Upper lobe of left lung (tissue), 4 donors: ENCODE measurements at regions not wholly inside any gene's neighbourhood (a gene's known extent, or its start where the extent isn't known, plus 50 kb on each side); places are given as distances from the start of the nearest gene placed in this dataset.

ENCODE experiments used
- EP300 ChIP-seq, 4 donors: sonication (generic); formaldehyde crosslinking; IDR thresholded peaks; one replicate each; pipeline ENCODE4 v1.5.1; 2017; ENCODE audit warnings: antibody characterized with exemption in 4 of 4, control low read depth in 2 of 4
- POLR2A ChIP-seq, 4 donors: fragments of 450-650 bp; IDR thresholded peaks; one replicate each; pipeline ENCODE4 v1.5.1; 2016 to 2017; ENCODE audit warnings: antibody characterized with exemption in 4 of 4, mild to moderate bottlenecking in 2 of 4

DNA sequence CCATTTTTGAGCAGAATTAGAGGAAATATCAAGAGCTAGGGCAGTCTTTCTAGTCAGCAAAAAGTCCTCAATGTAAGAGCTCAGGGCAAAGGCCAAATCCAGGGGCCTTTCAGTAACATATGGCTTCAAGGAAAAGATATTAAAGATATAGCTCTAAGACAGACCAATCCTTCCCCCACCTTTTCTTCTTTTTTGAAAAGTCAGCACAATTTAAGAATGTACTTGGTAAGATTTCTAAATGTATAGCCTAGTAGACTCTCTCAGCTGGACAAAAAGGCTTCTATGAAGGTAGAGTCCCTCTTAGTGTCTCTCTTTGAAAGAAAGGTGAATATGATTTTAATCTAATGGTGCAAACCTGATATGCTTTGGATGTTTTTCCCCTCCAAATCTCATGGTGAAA is 515.7 kb downstream of the VRK1 start:
- no peak for TF ChIP-seq EP300 (IDR thresholded peaks at IDR 0.05)
- no peak for TF ChIP-seq POLR2A (IDR thresholded peaks at IDR 0.05)
